Cerebellar nuclear complex (tissue), 1 donor: ENCODE measurements at regions not wholly inside any gene's neighbourhood (a gene's known extent, or its start where the extent isn't known, plus 50 kb on each side); places are given as distances from the start of the nearest gene placed in this dataset.

Experiments used
- DNase-seq, 2 experiments: peaks; one replicate each; lab custom pipeline; 2025; lab: John Stamatoyannopoulos, UW

DNA sequence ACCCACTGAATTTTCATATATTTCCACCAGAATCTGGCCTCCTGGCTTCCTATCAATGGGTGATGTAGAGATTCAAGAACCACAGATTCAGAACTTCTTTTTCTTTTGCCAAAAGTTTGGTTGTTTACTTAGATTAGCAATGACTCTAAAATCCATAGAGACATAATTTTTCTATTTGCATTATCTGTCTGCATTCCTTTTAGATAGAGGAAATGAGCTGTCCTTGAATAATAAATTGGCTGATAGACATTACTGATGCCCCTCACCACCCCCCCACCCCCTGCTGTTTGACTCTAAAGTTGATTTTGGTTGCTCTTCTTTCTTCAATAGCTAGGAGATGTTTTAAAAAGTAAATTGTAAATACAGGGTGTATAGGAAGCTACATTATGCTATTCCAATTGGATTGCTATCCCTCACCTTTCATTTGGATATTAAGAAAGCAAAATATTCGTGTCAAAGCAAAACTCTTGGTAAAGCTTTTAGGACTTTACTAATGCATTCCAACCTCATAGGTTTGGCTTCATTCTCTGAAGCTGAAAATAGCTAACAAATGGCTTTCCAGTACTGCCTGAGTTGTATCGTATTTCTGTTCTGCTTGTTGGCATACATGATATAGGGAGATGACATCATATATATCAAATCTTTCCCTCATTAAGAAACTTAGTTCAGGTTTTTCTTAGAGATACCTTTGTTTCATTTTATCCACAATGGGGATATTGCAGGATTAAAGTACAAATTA is 606.0 kb downstream of the ARL4A start:
- no peak for DNase-seq

DNA sequence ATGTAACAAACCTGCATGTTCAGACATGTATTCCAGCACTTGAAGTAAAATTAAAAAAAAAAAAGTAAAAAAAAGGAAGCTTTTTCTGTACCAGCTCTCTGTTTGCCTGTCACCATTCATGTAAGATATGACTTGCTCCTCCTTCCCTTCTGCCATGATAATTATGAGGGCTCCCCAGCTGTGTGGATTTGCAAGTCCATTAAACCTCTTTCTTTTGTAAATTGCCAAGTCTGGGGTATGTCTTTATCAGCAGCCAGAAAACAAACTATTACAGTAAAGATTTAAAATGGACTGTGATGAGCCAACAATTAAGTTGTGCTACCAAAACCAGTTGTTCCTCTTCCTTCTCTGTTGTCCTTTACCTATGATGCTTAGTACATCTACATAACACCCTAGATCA is 619.6 kb downstream of the ARL4A start:
- DNase-seq, result no peak

DNA sequence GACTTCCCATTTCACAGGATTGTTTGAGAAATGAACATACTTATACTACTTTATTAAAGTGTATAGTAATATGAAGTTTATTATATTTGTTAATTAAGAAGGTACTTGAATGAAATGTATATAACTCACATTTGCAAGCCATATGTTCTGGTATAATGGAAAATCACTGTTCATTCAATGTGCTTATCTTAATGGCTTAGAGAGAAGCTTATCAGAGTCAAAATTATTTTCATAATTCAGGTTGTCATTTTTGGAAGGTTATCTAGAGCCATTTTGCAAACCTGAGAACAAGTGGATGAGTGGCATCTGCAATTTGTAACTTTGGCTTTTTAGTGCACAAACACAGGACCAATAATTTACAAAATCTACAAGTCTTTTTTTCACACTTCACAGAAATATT is 621.0 kb downstream of the ARL4A start:
- DNase-seq, result no peak

DNA sequence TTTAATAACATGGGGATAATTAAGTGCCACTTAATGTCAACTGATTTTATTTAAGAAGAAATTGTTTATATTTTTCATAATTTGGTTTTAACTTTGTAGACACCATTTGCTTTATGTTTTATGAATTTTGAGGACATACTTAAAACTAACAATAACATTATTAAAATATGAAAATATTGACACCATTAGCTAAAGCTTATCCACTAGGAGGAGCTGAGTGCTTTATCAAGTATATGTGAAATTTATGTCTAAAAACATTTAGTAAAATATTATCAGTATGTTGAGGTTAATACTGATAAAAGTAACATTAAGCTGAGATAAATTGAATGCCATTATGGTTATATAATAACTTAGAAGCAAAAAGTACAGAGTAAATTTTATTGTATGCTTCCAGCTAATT is 622.1 kb downstream of the ARL4A start:
- DNase-seq, result no peak

DNA sequence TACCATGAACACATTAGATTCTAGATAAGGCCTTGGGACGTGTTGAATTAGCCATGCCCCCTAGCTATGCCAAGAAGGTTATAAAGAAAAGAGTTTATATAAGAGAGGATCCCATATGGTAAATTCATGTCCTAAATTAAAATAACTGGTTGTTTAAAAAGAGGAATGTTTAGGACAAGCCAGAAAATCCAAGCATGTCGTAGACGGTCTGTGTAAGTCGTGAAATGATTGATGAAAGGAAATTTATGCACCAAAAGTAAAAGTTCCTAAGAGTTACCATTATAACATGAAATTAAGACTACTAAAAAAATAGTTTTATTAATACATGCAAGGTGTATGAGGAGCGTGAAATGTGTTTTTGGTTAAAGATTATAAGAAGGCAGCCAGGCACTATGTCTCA is 624.9 kb downstream of the ARL4A start:
- DNase-seq, result no peak

DNA sequence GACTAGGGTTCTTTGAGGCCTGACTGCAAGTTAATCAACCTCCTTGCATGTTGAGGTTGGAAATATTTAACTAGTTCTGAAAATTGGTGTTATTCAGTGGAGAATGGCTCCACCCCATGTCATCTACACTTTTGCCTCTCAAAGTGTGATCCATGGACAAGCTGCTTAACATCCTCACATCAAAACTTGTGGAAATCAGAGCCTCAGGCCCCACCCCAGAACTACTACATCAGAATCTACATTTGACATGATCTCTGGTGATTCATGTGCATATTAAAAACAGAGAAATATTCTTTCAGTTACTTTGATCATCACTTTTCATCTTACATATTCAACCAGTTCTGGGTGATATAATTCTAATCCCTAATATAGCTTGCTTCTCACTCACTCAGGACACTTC is 632.9 kb downstream of the ARL4A start:
- no peak for DNase-seq

DNA sequence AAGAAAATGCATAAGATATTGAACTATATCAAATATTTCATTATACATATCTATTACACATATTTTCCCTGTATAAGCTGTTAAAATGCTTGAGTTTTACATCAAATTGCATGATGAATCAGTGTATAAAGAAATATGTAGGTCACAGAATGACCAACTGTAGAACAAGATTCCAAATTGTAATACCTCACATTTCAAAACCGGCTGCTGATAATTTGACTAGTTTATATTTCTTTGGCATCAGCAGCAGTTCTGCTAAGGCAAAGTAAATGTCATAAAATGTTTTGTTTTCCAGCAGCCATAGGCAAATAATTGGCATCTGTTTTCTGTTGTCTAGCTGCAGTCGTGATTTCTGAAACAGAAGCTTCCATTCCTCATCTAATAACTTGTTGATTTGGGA is 633.9 kb downstream of the ARL4A start:
- no peak for DNase-seq

DNA sequence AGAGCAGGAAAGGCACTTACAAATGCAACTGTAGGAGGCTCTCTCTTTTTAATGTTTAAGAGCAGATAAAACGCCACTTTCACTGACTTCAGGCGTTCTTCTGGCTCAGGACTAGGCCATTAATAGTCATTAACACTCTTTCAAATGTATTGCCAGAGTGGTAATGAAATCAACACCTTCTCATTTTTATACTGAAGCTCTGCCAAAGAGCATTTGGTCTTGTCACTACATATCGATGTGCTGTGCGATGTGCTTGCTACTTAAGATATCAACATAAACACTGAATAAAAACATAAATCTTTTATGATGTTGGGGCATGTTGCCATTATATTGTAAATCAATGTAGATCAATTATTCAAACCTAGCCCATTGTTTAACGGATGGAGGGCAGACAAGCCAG is 634.7 kb downstream of the ARL4A start:
- no peak for DNase-seq

DNA sequence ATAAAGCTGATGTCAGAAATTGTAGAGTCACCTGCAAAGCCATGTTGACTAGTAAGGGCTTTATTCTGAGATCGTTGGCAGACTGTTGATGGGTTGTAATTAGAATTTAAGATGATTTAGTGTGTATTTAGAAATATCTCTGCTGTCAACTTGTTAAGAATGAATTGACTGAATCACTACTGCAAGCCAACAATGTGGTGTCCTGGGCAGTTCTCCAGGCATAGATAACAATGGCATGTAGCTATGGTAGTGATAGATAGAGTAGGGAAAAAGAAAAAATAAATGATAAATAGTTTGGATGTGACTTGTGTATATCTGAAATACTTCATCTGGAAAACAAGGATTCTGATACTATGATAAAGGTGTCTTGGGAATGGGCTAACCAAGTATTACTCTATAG is 640.2 kb downstream of the ARL4A start:
- no peak for DNase-seq

DNA sequence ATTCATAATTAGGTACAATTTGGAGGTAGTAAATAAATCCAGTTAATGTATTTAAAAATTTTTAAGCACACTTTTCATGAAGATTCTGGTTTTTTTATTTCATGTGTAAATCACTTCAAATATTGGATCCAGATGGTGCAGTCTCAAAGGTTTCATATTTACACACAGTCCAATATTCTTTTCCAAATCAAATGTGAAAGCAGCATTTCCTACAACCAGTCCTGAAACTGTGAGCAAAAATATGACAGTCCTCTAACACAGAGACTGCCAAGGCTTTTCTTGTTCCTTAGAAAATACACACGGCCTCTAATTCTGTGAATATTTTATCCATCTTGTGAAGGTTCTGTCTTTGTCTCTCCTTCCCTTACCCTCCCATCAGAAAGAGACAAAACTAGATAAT is 645.9 kb downstream of the ARL4A start:
- no peak for DNase-seq

DNA sequence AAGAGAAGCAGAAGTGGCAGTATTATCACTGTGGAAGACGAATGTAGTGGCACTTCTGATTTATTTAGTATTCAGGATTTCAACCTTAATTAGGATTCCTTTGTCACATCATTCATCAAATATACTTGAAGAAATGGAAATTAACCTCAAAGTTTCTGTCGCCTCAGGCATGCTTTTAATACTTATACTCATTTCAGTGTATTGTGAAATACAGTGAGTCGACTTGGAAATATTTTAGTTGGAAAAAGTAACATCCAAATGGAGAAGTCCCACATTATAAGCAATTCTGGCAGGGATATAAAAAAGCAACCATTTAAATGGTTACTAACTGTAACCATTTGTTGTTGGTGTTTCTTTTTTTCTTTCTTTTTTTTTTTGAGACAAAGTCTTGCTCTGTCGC is 648.8 kb downstream of the ARL4A start:
- no peak for DNase-seq

DNA sequence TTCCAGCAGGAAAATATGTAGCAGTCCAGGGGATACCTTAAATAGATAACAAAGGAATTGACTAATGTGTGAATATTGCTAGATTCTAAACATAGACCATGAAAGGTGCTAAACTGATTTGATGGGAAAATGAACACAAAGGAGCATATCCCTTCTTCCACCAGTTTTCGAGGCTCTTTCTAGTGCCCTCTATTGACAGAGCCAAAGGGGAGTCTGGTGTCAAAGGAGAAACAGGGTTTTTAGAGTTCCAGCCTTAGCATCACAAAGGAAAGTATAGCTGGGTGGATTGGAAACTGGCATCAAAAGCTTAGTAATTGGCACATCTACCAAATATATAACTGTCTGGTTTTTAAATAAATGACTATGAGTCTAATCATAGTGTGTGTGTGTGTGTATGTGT is 636.8 kb downstream of the ETV1 start:
- DNase-seq, result no peak

DNA sequence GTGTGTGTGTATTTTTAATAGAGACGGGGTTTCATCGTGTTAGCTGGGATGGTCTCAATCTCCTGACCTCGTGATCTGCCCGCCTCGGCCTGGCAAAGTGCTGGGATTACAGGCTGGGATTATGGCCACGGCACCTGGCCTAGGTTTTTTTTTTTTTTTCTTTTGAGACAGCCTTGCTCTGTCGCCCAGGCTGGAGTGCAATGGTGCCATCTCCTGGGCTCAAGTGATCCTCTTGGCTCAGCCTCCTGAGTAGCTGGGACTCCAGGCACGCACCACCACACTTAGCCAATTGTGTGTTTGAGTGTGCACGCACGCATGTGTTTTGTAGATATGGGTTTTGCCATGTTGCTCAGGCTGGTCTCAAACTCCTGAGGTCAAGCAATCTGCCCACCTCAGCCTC is 629.8 kb downstream of the ETV1 start:
- DNase-seq, result no peak

DNA sequence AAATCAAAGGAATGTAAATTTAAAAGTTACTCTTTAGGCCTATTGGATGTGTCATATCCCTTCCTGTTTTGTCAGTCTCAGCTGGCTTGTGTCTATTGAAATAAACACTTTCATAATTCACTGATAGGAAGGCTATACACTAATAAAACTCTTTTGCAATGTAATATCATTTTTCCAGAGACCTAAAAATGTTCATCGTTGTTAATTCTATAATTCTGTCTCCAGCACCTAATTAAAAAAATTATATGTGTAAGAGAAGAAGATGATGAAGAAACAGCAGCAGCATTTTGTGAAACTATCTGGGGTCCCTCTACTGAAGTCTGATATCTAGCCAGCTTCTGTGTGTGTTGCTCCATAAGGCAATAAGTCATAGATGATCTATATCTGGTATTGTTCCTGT is 602.7 kb downstream of the ETV1 start:
- DNase-seq, result no peak

DNA sequence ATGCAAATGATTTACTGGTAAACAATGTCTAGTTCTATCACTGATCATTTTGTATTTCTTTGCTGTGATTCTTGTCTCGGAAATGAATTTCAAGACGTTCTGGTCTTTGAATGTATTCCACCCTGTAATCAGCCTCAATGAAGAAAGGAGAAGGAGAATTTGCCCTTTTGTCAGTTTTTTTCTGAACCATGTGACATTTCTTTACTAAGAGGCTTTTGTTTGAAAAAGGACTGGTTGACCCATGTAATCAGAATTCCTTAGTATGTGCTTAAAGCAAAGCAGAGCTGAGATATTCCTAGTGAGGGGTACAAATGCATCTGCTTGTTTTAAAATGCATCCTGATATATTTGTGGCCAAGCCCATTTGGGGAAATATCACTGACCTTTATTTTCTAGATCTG is 581.6 kb downstream of the ETV1 start:
- no peak for DNase-seq

DNA sequence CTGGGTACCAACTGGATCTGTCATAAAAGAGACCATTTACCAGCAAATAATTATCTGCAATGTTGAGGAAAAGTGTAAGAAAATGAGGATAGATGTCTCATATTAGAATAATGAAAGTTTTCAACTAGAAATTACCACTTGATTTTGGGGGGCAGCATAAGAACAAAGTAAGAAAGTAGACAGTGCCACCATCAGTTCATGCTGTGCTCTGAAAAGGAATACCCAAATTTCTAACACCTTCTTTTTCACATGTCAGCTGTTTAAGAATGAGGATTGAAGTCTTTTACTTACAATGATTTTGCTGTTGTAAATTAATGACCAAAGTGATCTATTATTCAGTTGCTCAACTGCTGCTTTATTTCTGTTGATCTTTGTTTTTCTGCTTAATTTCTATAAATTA is 578.3 kb downstream of the ETV1 start:
- DNase-seq, result no peak

DNA sequence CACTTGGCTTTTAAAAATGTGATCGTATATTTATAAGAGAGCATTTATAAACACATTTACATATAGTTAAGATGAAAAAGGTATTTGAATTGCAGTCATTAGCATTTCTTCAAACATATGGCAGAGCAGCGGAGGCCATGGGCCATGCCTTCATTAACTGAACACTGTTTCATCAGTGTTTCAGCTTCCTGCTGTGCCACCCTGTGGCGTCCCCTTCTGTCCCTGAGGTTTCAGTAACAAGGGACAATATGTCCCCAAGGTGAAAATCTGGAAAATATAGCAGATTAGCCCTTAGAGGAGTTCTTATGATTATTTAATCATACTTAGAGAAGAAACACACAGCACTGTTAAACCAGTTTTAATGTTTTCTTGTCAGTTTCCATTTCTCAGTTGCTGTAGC is 577.8 kb downstream of the ETV1 start:
- peak; percentile 11 to 76 for DNase-seq

DNA sequence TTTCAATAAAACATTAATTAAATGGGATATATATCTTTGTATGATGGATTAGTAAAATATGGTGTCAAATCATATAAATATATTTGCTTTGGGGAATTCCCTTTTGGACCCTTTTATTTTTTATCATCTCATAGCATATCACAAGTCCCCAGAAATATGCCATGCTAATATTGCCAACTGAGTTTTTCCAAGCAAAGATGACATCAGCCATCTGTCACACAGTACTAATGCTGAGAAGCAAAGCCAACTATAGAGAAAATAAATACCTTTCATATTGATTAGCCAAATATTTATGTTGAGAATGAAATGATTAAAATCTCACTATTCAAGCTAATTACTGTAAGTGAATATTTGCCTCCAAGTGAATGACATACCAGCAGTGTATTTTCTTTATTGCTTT is 575.3 kb downstream of the ETV1 start:
- peak in 1 of 2 experiments; percentile 33 for DNase-seq

DNA sequence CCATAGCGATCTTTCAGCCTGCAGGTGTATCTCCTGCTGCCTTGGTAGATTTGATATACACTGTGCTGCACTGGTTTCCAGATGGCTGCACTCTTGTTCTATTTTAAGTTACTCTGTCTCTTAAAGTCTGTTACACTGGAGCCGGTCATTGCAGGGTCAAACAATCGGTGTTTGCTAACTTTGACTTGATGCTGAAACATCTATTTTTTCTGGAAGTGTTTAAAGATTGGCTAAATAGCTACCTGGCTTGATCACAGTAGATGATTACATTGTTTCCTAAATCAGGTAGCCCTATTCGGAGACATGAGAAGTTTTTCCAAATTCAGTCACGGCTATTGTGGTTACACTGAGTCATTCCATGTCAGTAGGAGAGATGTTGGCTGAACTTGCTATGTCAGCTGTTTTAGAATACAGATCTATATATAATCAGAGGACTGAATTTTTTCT is 574.8 kb downstream of the ETV1 start:
- no peak for DNase-seq

DNA sequence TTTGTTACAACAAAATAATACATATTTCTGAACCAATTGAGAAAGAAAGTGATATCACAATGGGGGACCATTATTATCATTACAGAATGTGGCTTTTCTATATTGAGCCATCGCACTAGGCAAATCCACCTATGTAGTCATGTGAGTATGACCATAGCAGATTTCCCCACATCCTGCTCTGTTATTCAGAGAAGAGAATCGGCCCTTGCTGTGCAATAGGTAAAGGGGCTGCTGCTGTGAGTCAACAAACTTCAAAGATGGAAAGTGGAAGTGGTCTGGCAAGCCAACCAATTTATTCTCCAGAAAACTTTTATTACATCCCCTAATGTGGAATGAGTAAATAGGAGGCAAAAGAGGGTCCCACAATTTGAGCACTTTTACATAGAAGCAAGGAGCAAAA is 573.4 kb downstream of the ETV1 start:
- DNase-seq, result no peak

DNA sequence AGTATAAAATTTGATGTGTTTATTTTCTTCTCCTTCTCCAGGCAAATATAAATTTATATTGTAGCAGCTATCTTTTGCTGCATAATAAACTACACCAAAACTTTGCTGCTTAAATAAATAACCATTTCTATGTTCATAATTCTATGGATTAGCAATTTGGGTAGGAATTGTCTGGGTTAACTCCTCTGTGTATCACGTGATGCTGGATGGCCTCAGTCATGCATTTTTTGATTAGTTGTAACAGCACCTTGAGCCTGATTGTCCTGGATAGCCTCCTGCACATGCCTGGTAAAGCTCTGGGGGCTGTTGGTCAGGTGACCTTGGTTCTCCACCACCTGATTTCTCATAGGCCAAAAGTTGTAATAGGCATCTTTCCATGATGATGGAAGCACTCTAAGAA is 572.9 kb downstream of the ETV1 start:
- no peak for DNase-seq

DNA sequence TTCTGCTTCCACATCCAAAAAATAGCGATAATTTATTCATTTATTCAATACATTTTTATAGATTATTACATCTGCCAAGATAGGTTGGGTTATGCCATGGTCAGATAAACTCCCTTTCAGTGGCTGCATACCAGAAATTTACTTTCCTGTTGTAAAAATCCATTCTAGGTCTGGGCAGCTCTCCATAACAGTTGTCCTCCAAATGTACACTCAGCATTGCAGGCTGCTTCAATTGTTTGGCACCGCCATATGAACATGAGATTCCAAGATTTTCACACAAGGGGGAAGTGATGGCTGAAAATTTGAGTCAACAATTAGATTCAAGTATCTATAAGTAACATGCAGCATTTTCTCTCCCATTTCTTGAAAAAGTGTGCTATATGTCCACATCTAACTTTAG is 568.7 kb downstream of the ETV1 start:
- DNase-seq, result peak in 1 of 2 experiments; percentile 27

DNA sequence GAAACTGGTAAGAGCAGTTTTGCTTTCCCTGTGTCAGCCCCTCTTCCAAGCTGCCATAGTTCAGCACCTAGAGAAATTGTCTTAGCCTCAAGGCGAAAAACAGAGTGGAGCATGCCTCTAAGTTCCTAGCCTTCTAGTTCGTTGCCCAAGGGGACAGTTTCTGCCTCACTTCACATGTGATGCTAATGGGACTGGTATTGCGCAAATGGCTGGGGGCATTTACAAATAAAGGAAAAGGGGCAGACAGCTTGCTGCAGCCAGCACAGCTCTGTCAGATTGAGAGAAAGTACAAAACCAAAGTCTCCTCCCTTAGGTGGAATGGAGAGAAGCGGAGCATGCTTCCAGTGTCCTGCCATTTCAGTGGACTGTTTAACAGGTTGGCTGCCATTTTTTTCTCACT is 567.7 kb downstream of the ETV1 start:
- no peak for DNase-seq

DNA sequence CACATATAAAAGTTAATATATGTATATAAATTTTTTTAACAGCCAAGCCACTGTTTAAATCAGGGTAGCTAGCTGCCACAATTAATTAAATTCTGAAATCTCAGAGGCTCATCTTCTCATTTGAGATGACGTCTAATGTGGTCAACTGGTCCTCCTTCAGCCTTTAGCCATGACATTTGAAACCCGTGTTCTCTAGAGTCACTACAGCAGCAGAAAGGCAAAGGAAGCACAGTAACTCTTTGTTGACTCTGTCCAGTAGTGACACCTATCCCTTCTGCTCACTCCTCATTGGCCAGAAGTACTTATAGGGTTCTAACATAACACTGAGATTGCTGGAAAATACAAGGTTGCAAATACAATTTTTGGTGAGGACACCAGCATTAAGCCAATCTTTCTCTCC is 555.5 kb downstream of the ETV1 start:
- no peak for DNase-seq

DNA sequence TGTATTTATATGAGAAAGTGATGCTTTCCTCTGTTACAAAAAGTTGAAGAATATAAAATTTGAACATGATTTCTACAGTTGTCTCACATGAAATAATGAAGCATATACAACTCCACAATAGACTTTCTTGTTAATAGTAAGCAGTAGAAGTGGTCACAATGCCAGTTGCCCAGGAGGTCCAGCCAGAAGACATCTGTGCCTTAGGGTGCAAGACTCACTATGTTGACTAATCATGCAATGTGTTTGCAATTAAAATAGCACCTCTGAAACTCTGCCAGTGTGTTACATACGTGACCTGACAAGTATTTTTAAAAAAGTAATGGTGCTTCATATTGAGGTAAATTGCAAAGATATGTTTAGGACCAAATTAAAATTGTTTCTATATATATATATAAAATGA is 547.2 kb downstream of the ETV1 start:
- no peak for DNase-seq
